ENCODE measurements at regions not wholly inside any gene's neighbourhood (a gene's known extent, or its start where the extent isn't known, plus 50 kb on each side); places are given as distances from the start of the nearest gene placed in this dataset.

GRCh38 chr16:85553436-85554113 is 59.5 kb upstream of the GSE1 start:
- peak in 2 of 7 experiments; percentile 6 to 34 for TF ChIP-seq CTCF (IDR thresholded peaks at IDR 0.05)
- no peak for TF ChIP-seq EP300 (IDR thresholded peaks at IDR 0.05)
